ENCODE measurements at regions not wholly inside any gene's neighbourhood (a gene's known extent, or its start where the extent isn't known, plus 50 kb on each side); places are given as distances from the start of the nearest gene placed in this dataset.

GRCh38 chr5:166672431-166672830 is 1619.0 kb upstream of the WWC1 start:
- no peak for FAIRE-seq
- ChIA-PET SMC1A (ENCODE audit: uncharacterized antibody, unreplicated experiment) (interaction anchor here (0.6 kb wide), 1 partner anchor 1954 kb away, joined by 3 read pairs; no protein-coding TSS in a partner anchor), RAD21 (ENCODE audit: unreplicated experiment) (no interaction called here), POLR2A (no interaction called here), CTCF (no interaction called here)
- no peaks in the 10 kb centered on the region for H4K20me1 ChIP-seq (ENCODE audit: control insufficient read depth, insufficient read depth)
- no peak overlapping the region for H3K4me2 ChIP-seq (ENCODE audit: control insufficient read depth, insufficient read depth)
- H3K9me3 ChIP-seq (replicated peaks; ENCODE audit: control insufficient read depth, insufficient read depth, low read length) = no peaks in the 10 kb centered on the region
- no peak overlapping the region for H3K9ac ChIP-seq (ENCODE audit: control insufficient read depth, insufficient read depth, low read length)
- no peak for DNase-seq (ENCODE audit: low read depth, low spot score)
- H3K27ac ChIP-seq (ENCODE audit: control insufficient read depth, insufficient read depth) = no peak overlapping the region
- 0% methylated on average over 1 of the region's 1 CpG for WGBS (ENCODE audit: insufficient coverage, insufficient replicate concordance, low lambda C conversion rate, missing lambda C conversion rate)
- BruUV-seq (replicated peaks) = no TSS peak
- H3K27me3 ChIP-seq (replicated peaks in 1 of 2; ENCODE audit: control insufficient read depth in 2 of 2, insufficient read depth in 2 of 2, low read length in 1 of 2) = no peaks in the 10 kb centered on the region
- no peak overlapping the region for H2AFZ ChIP-seq (ENCODE audit: control insufficient read depth, low read depth, low read length)
- no peak overlapping the region for H3K4me3 ChIP-seq
- no peaks in the 10 kb centered on the region for H3K36me3 ChIP-seq (ENCODE audit: control insufficient read depth in 2 of 2, insufficient read depth in 2 of 2, low read length in 1 of 2)
- intact Hi-C loops (cut with micrococcal nuclease; ENCODE audit: unreplicated experiment) (no loop called here), in situ Hi-C loops (cut with MboI) (no loop called here)
- no peak for ATAC-seq
- TF ChIP-seq HSF1 (IDR thresholded peaks at IDR 0.05; ENCODE audit: low read depth, low read length) (no peak), REST (IDR thresholded peaks at IDR 0.05; ENCODE audit: low read depth, low read length) (no peak), RELA (IDR thresholded peaks at IDR 0.05; ENCODE audit: borderline replicate concordance, partially characterized antibody) (no peak), KLF5 (IDR thresholded peaks at IDR 0.05; ENCODE audit: partially characterized antibody) (no peak), WRNIP1 (IDR thresholded peaks at IDR 0.05; ENCODE audit: borderline replicate concordance, low read depth, low read length) (no peak), SPI1 (IDR thresholded peaks at IDR 0.05; ENCODE audit: borderline replicate concordance, insufficient read depth, low read depth, low read length) (no peak), MXI1 (IDR thresholded peaks at IDR 0.05; ENCODE audit: low read depth, low read length) (no peak), NR2C1 (IDR thresholded peaks at IDR 0.05) (no peak), POLR2A (IDR thresholded peaks at IDR 0.05; ENCODE audit: low read depth, low read length) (no peak), POLR2AphosphoS2 (IDR thresholded peaks at IDR 0.05; ENCODE audit: low read depth, low read length) (no peak), ZNF622 (IDR thresholded peaks at IDR 0.05) (no peak), CEBPB (IDR thresholded peaks at IDR 0.05; ENCODE audit: borderline replicate concordance in 1 of 2, low read depth in 2 of 2, low read length in 2 of 2) (no peak), ZSCAN29 (IDR thresholded peaks at IDR 0.05) (no peak), GATAD2B (conservative IDR thresholded peaks at IDR 0.05; ENCODE audit: low read depth) (no peak), SIN3A (IDR thresholded peaks at IDR 0.05; ENCODE audit: low read depth, low read length) (no peak), RFX5 (IDR thresholded peaks at IDR 0.05; ENCODE audit: low read depth, low read length) (no peak), NRF1 (conservative IDR thresholded peaks at IDR 0.05; ENCODE audit: low read depth, low read length) (no peak), ATF3 (IDR thresholded peaks at IDR 0.05; ENCODE audit: borderline replicate concordance, extremely low read depth, low read depth, low read length) (no peak)
- H3K4me1 ChIP-seq (ENCODE audit: control insufficient read depth, insufficient read depth, low read length) = no peaks in the 10 kb centered on the region
- H3K79me2 ChIP-seq (ENCODE audit: control insufficient read depth, insufficient read depth, low read length) = no peaks in the 10 kb centered on the region

Measured in GM12878 (cell line).